LoVo (cell line): ENCODE measurements at regions not wholly inside any gene's neighbourhood (a gene's known extent, or its start where the extent isn't known, plus 50 kb on each side); places are given as distances from the start of the nearest gene placed in this dataset.
"Not testable (repeated sequence)": the region's sequence is repeated elsewhere in the genome, so short reads cannot be mapped to it uniquely, and the experiment has no call there.

ENCODE experiments used
- DNase-seq: peaks from one replicate; pipeline ENCODE4 v3.0.0-alpha.2; 2016; ENCODE audit warnings: low spot score

GRCh38 chr3:127440384-127440783 is 150.1 kb downstream of the TPRA1 start:
- no peak for DNase-seq

- DNase-seq: no peak
Measured at GRCh38 chr3:127439621-127440020, 150.9 kb downstream of the TPRA1 start.

GRCh38 chr3:127438951-127439350 is 151.1 kb upstream of the PRR20G start:
- DNase-seq: no peak

- DNase-seq: no peak
Measured at GRCh38 chr3:127438371-127438770, 150.5 kb upstream of the PRR20G start.

GRCh38 chr3:127435299-127435698 is 147.5 kb upstream of the PRR20G start:
- DNase-seq: not testable (repeated sequence)

- no peak for DNase-seq
Measured at GRCh38 chr3:127431066-127431465, 143.2 kb upstream of the PRR20G start.

GRCh38 chr3:127428344-127428997 is 140.6 kb upstream of the PRR20G start:
- DNase-seq: no peak

- no peak for DNase-seq
Measured at GRCh38 chr3:127427666-127428065, 139.8 kb upstream of the PRR20G start.

- DNase-seq: no peak
Measured at GRCh38 chr3:127427156-127427555, 139.3 kb upstream of the PRR20G start.

GRCh38 chr3:127426444-127427153 is 138.8 kb upstream of the PRR20G start:
- no peak for DNase-seq

- DNase-seq: no peak
Measured at GRCh38 chr3:127425505-127426443, 137.9 kb upstream of the PRR20G start.

- no peak for DNase-seq
Measured at GRCh38 chr3:127424766-127425504, 137.1 kb upstream of the PRR20G start.

- no peak for DNase-seq
Measured at GRCh38 chr3:127423856-127424765, 136.3 kb upstream of the PRR20G start.

GRCh38 chr3:127422663-127423375 is 135.0 kb upstream of the PRR20G start:
- no peak for DNase-seq

- no peak for DNase-seq
Measured at GRCh38 chr3:127421943-127422662, 134.3 kb upstream of the PRR20G start.

- DNase-seq: no peak
Measured at GRCh38 chr3:127420829-127421228, 133.0 kb upstream of the PRR20G start.

- no peak for DNase-seq
Measured at GRCh38 chr3:127419641-127420553, 132.1 kb upstream of the PRR20G start.

GRCh38 chr3:127419182-127419581 is 131.3 kb upstream of the PRR20G start:
- no peak for DNase-seq
